HepG2 (cell line): ENCODE measurements at regions not wholly inside any gene's neighbourhood (a gene's known extent, or its start where the extent isn't known, plus 50 kb on each side); places are given as distances from the start of the nearest gene placed in this dataset.

Source experiments
- ATAC-seq: fragments of 200-7000 bp; cut with Tn5 transposase; 3 replicates; pipeline ENCODE4 v1.9.1; 2020; ENCODE audit warnings: mild to moderate bottlenecking, moderate library complexity
- BruUV-seq: library from RNA; stranded (reverse); fragments of 400-500 nt; replicated peaks from 2 replicates; lab custom pipeline; 2021; lab: Mats Ljungman, UMichigan
- CTCF ChIA-PET: fragments of 300-600 bp; formaldehyde crosslinking; extraction: SDS; loops from one replicate; lab custom pipeline; 2021; ENCODE audit warnings: low total read pairs, inconsistent platforms, low intra/inter-chr PET ratio; lab: Yijun Ruan, JAX
- POLR2A ChIA-PET: fragments of 350-600 bp; sonication (Branson Sonifier 250); formaldehyde crosslinking; loops from one replicate; lab custom pipeline; 2020; ENCODE audit warnings: antibody characterized with exemption, inconsistent platforms; lab: Yijun Ruan, JAX
- DNase-seq: peaks from one replicate; pipeline ENCODE4 v3.0.0-alpha.2; 2015; ENCODE audit warnings: low spot score
- FAIRE-seq: peaks from 3 replicates; lab custom pipeline; 2011; peaks lifted over from hg19 to GRCh38; lab: Jason Lieb, UNC
- H2AFZ ChIP-seq: one replicate; pipeline ENCODE4 v1.6.1; 2011; ENCODE audit warnings: low read length, inconsistent platforms
- H3K27ac ChIP-seq: fragments of 300-600 bp; 3 replicates; pipeline ENCODE4 v1.8.0; 2011; ENCODE audit warnings: mixed run types, mild to moderate bottlenecking, mixed read lengths, low read length, inconsistent platforms; ENCODE audit not compliant: insufficient read depth; ENCODE audit errors: extremely low read length
- H3K27me3 ChIP-seq, 2 experiments: fragments of 200-600 bp in 1 of 2; 2 replicates in 1 of 2; 3 replicates in 1 of 2; pipeline versions ENCODE4 v1.6.0 to v1.8.0; 2011; ENCODE audit warnings: low read length in 2 of 2, mild to moderate bottlenecking in 2 of 2, moderate library complexity in 2 of 2, inconsistent platforms in 1 of 2; ENCODE audit not compliant: insufficient read depth in 2 of 2, control insufficient read depth in 1 of 2
- H3K36me3 ChIP-seq, 2 experiments: fragments of 200-600 bp in 1 of 2; replicated peaks in 1 of 2; 2 replicates in 1 of 2; 3 replicates in 1 of 2; pipeline versions ENCODE4 v1.5.1 to v1.8.0; 2011; ENCODE audit warnings: low read length in 2 of 2, inconsistent platforms in 1 of 2; ENCODE audit not compliant: insufficient read depth in 2 of 2, control insufficient read depth in 1 of 2
- H3K4me1 ChIP-seq: 2 replicates; pipeline ENCODE4 v1.5.1; 2012; ENCODE audit warnings: low read length, inconsistent platforms; ENCODE audit not compliant: insufficient read depth
- H3K4me2 ChIP-seq: 2 replicates; pipeline ENCODE4 v1.6.0; 2011; ENCODE audit warnings: low read depth, low read length, inconsistent platforms
- H3K4me3 ChIP-seq, 3 experiments: fragments of 200-600 bp in 1 of 3; sonication (generic), shearing (Covaris generic) in 1 of 3; replicated peaks in 1 of 3; 2 replicates each; pipeline ENCODE4 v1.5.1; 2011 to 2016; ENCODE audit warnings: low read length in 3 of 3, inconsistent platforms in 2 of 3, low read depth in 2 of 3, mild to moderate bottlenecking in 2 of 3, control low read depth in 1 of 3, mixed read lengths in 1 of 3; ENCODE audit not compliant: insufficient read depth in 1 of 3
- H3K79me2 ChIP-seq: one replicate; pipeline ENCODE4 v1.6.1; 2011; ENCODE audit warnings: low read length, inconsistent platforms; ENCODE audit not compliant: insufficient read depth
- H3K9ac ChIP-seq: 2 replicates; pipeline ENCODE4 v1.6.0; 2011; ENCODE audit warnings: mild to moderate bottlenecking, low read depth, low read length, inconsistent platforms; ENCODE audit not compliant: insufficient read depth
- H3K9me3 ChIP-seq: 2 replicates; pipeline ENCODE4 v1.5.1; 2012; ENCODE audit warnings: mild to moderate bottlenecking, low read length
- H4K20me1 ChIP-seq: 2 replicates; pipeline ENCODE4 v1.6.0; 2011; ENCODE audit warnings: inconsistent platforms, mild to moderate bottlenecking, low read length, moderate library complexity; ENCODE audit not compliant: insufficient read depth
- BRD4 ChIP-seq: sonication (generic); formaldehyde crosslinking; IDR thresholded peaks from 2 replicates; pipeline ENCODE4 v1.4.0; 2020; ENCODE audit warnings: missing genetic modification reagents
- HOXA9 ChIP-seq: sonication (generic); formaldehyde crosslinking; IDR thresholded peaks from 2 replicates; pipeline ENCODE4 v1.8.1; 2022; ENCODE audit warnings: missing genetic modification reagents, mild to moderate bottlenecking, moderate library complexity, borderline replicate concordance
- RBFOX2 ChIP-seq: fragments of 200-400 bp; formaldehyde crosslinking; IDR thresholded peaks from 2 replicates; pipeline ENCODE4 v1.6.1; 2017; ENCODE audit warnings: low read depth, mild to moderate bottlenecking, low read length
- TGIF2 ChIP-seq: IDR thresholded peaks from 2 replicates; pipeline ENCODE4 v1.6.1; 2016; ENCODE audit warnings: control low read depth, missing compliant biosample characterization
- WIZ ChIP-seq: sonication (generic); formaldehyde crosslinking; IDR thresholded peaks from 2 replicates; pipeline ENCODE4 v1.5.1; 2020; ENCODE audit warnings: mild to moderate bottlenecking, missing genetic modification reagents
- ZNF234 ChIP-seq: sonication (generic); formaldehyde crosslinking; conservative IDR thresholded peaks from 2 replicates; pipeline ENCODE4 v1.5.1; 2020; ENCODE audit warnings: mild to moderate bottlenecking, missing genetic modification reagents
- ZNF263 ChIP-seq: sonication (generic); formaldehyde crosslinking; IDR thresholded peaks from 2 replicates; pipeline ENCODE4 v1.4.0; 2020; ENCODE audit warnings: missing genetic modification reagents
- WGBS: methylation state at CpG from one replicate; pipeline ENCODE4 v1.1.6; 2017; ENCODE audit warnings: low lambda C conversion rate; 5-methylcytosine and 5-hydroxymethylcytosine counted together
- in situ Hi-C: cut with HindIII; loops from 2 replicates; pipeline ENCODE4 v1.10.0; 2017; ENCODE audit warnings: low pct_unique_long_range_greater_than_20kb; ENCODE audit not compliant: extremely low pct_ligation_motif_present
- intact Hi-C: fragments of 100-400 bp; cut with micrococcal nuclease; formaldehyde crosslinking; loops from one replicate; pipeline ENCODE4 v1.10.0; 2022; ENCODE audit not compliant: unreplicated experiment
- TF ChIP-seq, protein P1 (sequence below): sonication (generic); formaldehyde crosslinking; IDR thresholded peaks from 2 replicates; pipeline ENCODE4 v1.5.1; 2020; ENCODE audit warnings: missing genetic modification reagents, mild to moderate bottlenecking, borderline replicate concordance
- TF ChIP-seq, protein P2 (sequence below): IDR thresholded peaks from 2 replicates; pipeline ENCODE4 v1.6.1; 2016; ENCODE audit warnings: missing biosample characterization, missing genetic modification reagents, low read depth
- TF ChIP-seq, protein P3 (sequence below): sonication (generic); formaldehyde crosslinking; IDR thresholded peaks from 2 replicates; pipeline ENCODE4 v1.4.0; 2020; ENCODE audit warnings: missing genetic modification reagents, borderline replicate concordance
- TF ChIP-seq, protein P4 (sequence below): IDR thresholded peaks from 2 replicates; pipeline ENCODE4 v1.6.1; 2016; ENCODE audit warnings: mild to moderate bottlenecking, missing biosample characterization, missing genetic modification reagents

DNA sequence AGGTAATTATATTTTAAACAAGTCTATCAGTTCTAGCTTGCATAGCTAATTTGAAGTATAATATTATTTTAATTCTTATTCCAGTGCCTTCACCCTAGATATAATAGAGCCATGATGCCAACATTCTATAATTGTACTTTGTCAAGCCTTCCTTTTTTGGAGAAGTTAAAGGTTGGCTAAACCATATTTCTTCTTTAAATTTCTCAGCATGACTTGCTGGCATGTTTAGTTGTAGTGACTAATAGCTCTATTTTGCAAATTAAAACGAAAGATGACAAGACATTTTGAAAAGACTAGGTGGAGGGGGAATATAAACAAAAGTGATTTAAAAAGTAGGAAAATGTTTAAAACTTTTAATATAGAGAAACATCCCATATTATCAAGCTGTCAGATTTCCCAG is 400.7 kb downstream of the PSAT1 start:
- no peak overlapping the region for H3K4me2 ChIP-seq
- H3K27ac ChIP-seq = no peak overlapping the region
- H3K4me1 ChIP-seq = no peaks in the 10 kb centered on the region
- no peaks in the 10 kb centered on the region for H3K79me2 ChIP-seq
- no peaks in the 10 kb centered on the region for H3K9me3 ChIP-seq
- ChIA-PET POLR2A (no interaction called here), CTCF (no interaction called here)
- H2AFZ ChIP-seq = no peak overlapping the region
- no peak for DNase-seq
- TF ChIP-seq, protein P1, sequence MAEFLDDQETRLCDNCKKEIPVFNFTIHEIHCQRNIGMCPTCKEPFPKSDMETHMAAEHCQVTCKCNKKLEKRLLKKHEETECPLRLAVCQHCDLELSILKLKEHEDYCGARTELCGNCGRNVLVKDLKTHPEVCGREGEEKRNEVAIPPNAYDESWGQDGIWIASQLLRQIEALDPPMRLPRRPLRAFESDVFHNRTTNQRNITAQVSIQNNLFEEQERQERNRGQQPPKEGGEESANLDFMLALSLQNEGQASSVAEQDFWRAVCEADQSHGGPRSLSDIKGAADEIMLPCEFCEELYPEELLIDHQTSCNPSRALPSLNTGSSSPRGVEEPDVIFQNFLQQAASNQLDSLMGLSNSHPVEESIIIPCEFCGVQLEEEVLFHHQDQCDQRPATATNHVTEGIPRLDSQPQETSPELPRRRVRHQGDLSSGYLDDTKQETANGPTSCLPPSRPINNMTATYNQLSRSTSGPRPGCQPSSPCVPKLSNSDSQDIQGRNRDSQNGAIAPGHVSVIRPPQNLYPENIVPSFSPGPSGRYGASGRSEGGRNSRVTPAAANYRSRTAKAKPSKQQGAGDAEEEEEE = no peak
- no peak for TF ChIP-seq ZNF234 (CRISPR knock-in tag)
- no peak for TF ChIP-seq HOXA9
- no peak for TF ChIP-seq WIZ
- no peak for FAIRE-seq
- no TSS peak for BruUV-seq
- H4K20me1 ChIP-seq = no peaks in the 10 kb centered on the region
- H3K9ac ChIP-seq = no peak overlapping the region
- 0% methylated on average over 1 of the region's 1 CpG for WGBS
- intact Hi-C loops (no loop called here), in situ Hi-C loops (no loop called here)
- no peaks in the 10 kb centered on the region for H3K27me3 ChIP-seq
- ATAC-seq = no peak
- no peak overlapping the region for H3K4me3 ChIP-seq
- H3K36me3 ChIP-seq = no peaks in the 10 kb centered on the region

DNA sequence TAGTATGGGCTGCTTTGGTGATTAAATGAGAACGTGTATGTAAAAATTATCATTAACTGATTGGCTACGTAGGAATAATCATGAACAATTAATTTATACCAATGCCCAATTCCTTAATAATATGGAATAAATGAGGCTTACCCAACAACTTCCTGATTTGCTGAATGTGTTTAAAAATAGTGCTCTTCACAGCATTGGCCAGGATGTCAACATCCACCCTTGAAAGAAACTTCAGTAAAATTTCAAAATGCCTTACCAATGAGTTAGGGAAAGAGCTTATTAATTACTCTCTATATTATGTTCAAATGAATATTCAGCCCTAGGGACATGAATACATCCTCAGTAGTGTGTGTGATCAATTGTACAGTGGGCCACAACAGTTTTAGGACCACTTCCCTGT is 401.4 kb downstream of the PSAT1 start:
- Histone ChIP-seq H3K36me3 (no peaks in the 10 kb centered on the region), H3K27me3 (no peaks in the 10 kb centered on the region), H4K20me1 (no peaks in the 10 kb centered on the region), H3K9me3 (no peaks in the 10 kb centered on the region), H3K79me2 (no peaks in the 10 kb centered on the region), H2AFZ (no peak overlapping the region), H3K27ac (no peak overlapping the region), H3K4me1 (no peaks in the 10 kb centered on the region), H3K9ac (no peak overlapping the region), H3K4me2 (no peak overlapping the region), H3K4me3 (no peak overlapping the region)
- DNase-seq = no peak
- no peak for FAIRE-seq
- ATAC-seq = no peak
- BruUV-seq = no TSS peak
- CTCF ChIA-PET = no interaction called here
- POLR2A ChIA-PET = no interaction called here
- intact Hi-C loops = no loop called here
- in situ Hi-C loops = no loop called here
- WGBS = 0% methylated on average over 2 of the region's 2 CpGs
- TF ChIP-seq BRD4 (CRISPR knock-in tag) (no peak), TGIF2 (CRISPR knock-in tag) (no peak), ZNF263 (CRISPR knock-in tag) (no peak), RBFOX2 (no peak)
- TF ChIP-seq, protein P2, sequence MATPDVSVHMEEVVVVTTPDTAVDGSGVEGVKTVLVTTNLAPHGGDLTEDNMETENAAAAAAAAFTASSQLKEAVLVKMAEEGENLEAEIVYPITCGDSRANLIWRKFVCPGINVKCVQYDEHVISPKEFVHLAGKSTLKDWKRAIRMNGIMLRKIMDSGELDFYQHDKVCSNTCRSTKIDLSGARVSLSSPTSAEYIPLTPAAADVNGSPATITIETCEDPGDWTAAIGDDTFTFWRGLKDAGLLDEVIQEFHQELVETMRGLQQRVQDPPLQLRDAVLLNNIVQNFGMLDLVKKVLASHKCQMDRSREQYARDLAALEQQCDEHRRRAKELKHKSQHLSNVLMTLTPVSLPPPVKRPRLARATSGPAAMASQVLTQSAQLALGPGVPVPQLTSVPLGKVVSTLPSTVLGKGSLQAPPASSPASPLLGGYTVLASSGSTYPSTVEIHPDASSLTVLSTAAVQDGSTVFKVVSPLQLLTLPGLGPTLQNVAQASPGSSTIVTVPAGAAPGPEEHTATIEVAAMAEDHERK (CRISPR knock-in tag) = no peak
- TF ChIP-seq, protein P3, sequence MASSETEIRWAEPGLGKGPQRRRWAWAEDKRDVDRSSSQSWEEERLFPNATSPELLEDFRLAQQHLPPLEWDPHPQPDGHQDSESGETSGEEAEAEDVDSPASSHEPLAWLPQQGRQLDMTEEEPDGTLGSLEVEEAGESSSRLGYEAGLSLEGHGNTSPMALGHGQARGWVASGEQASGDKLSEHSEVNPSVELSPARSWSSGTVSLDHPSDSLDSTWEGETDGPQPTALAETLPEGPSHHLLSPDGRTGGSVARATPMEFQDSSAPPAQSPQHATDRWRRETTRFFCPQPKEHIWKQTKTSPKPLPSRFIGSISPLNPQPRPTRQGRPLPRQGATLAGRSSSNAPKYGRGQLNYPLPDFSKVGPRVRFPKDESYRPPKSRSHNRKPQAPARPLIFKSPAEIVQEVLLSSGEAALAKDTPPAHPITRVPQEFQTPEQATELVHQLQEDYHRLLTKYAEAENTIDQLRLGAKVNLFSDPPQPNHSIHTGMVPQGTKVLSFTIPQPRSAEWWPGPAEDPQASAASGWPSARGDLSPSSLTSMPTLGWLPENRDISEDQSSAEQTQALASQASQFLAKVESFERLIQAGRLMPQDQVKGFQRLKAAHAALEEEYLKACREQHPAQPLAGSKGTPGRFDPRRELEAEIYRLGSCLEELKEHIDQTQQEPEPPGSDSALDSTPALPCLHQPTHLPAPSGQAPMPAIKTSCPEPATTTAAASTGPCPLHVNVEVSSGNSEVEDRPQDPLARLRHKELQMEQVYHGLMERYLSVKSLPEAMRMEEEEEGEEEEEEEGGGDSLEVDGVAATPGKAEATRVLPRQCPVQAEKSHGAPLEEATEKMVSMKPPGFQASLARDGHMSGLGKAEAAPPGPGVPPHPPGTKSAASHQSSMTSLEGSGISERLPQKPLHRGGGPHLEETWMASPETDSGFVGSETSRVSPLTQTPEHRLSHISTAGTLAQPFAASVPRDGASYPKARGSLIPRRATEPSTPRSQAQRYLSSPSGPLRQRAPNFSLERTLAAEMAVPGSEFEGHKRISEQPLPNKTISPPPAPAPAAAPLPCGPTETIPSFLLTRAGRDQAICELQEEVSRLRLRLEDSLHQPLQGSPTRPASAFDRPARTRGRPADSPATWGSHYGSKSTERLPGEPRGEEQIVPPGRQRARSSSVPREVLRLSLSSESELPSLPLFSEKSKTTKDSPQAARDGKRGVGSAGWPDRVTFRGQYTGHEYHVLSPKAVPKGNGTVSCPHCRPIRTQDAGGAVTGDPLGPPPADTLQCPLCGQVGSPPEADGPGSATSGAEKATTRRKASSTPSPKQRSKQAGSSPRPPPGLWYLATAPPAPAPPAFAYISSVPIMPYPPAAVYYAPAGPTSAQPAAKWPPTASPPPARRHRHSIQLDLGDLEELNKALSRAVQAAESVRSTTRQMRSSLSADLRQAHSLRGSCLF = no peak
- TF ChIP-seq, protein P4, sequence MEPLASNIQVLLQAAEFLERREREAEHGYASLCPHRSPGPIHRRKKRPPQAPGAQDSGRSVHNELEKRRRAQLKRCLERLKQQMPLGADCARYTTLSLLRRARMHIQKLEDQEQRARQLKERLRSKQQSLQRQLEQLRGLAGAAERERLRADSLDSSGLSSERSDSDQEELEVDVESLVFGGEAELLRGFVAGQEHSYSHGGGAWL (CRISPR knock-in tag) = no peak
